Right cardiac atrium (tissue), 5 donors: ENCODE measurements at regions not wholly inside any gene's neighbourhood (a gene's known extent, or its start where the extent isn't known, plus 50 kb on each side); places are given as distances from the start of the nearest gene placed in this dataset.
A peak's percentile ranks its signal among the peaks of the same experiment; 100 is the strongest.

Experiments
- ATAC-seq, 2 donors: fragments of 200-7000 bp; cut with Tn5 transposase; one replicate each; pipeline versions ENCODE4 v1.8.0 to v1.9.1; 2020; ENCODE audit warnings: moderate library complexity in 2 of 2, mild to moderate bottlenecking in 1 of 2
- DNase-seq, 3 donors: peaks; one replicate each; pipeline ENCODE4 v3.0.0-alpha.2; 2020
- H3K27ac ChIP-seq: one replicate; pipeline ENCODE4 v1.5.1; 2013; ENCODE audit warnings: mild to moderate bottlenecking, low read length, control low read depth, moderate library complexity
- H3K27me3 ChIP-seq: one replicate; pipeline ENCODE4 v1.6.1; 2013; ENCODE audit not compliant: control insufficient read depth, insufficient read depth
- H3K4me1 ChIP-seq: one replicate; pipeline ENCODE4 v1.6.1; 2013; ENCODE audit warnings: low read length; ENCODE audit not compliant: control insufficient read depth, insufficient read depth
- H3K4me3 ChIP-seq: one replicate; pipeline ENCODE4 v1.5.1; 2013; ENCODE audit warnings: low read length, control low read depth
- H3K9me3 ChIP-seq: one replicate; pipeline ENCODE4 v1.6.1; 2013; ENCODE audit warnings: low read length; ENCODE audit not compliant: control insufficient read depth
- WGBS: extraction: QIAGEN DNeasy Blood & Tissue Kit; methylation state at CpG from one replicate; pipeline ENCODE4 v1.1.7; 2013; 5-methylcytosine and 5-hydroxymethylcytosine counted together
- intact Hi-C, 4 donors: fragments of 100-400 bp; cut with DNase I; formaldehyde crosslinking; loops; one replicate each; pipeline versions ENCODE4 v1.11.0 to v1.14.0; 2022 to 2023
- donor health status: healthy with polysubstance abuse.
- donor health status: DM: no; HTN: yes; CAD: no.
- donor health status: DM: no; HTN: no; CAD: no.
- donor health status: DM: no; HTN: yes; CAD: no; lungs with severe emphysema.
- donor health status: DM: yes; HTN: yes; CAD: no.

DNA sequence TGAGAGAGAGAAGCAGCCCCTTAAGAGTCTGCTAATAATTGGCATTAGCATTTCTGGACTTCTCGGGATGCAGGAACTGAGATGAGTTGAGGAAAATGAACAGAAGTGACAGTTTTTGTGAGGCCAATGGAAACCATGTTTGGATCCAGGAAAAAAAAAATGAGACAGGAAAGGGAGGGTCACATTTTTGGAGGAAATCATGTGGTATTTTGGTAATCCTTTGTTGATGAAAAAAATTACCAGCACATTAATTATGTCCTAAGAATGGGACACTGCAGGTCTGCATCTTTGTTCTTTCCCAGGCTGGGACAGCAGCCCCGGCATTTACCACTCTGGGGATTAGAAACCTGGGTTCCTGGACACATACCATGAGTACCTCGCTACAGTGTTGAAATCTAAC, 109.9 kb upstream of the ZFHX3 start:
- intact Hi-C loops = no loop called here
- DNase-seq = no peak
- Histone ChIP-seq H3K4me1 (no peaks in the 10 kb centered on the region), H3K27ac (no peak overlapping the region), H3K9me3 (no peaks in the 10 kb centered on the region), H3K4me3 (no peak overlapping the region), H3K27me3 (no peaks in the 10 kb centered on the region)
- 58% methylated on average over 3 of the region's 3 CpGs for WGBS
- ATAC-seq = peak in 1 of 2 donors; percentile 13

DNA sequence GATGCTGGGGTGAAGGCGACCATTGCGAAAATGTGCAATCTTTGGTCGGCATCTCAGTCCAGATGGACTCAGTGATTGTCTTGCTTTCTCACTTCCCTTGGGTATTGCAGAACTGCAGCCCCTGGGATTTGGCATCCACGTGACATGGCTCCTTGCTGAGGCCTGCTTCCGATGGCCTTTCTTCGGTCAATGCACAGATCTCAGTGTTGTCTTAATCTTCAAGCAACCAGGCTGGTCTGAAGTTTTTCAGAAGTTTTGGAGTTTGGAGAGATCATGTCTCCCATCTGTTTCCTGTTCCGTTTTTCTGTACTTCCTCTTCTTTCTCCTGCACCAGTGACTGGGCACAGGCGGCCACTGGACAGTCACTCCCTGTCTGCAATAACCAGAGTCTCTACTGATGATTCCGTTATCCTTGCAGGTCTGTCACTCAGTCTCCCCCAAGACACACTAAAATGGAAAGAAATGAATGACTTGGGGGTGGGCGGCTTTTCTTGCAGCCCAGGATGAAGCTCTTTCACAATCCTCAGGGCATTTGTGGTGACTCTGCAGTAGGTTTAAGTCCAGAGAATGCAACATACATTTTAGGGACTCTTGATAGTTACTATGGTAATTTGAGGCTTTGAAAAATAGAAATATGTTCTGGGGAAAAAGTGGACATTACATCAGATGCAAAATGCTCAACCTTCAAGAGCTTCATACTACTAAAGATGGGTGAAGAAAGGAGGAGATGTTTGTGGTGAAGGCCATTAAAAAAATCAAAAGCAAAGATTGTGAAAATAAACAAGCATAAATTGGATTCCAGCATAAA, 106.3 kb upstream of the ZFHX3 start:
- WGBS = 61% methylated on average over 10 of the region's 10 CpGs
- peak; percentile 75 to 78 for ATAC-seq
- intact Hi-C loops = no loop called here
- Histone ChIP-seq H3K4me3 (no peak overlapping the region), H3K27me3 (no peaks in the 10 kb centered on the region), H3K27ac (no peak overlapping the region), H3K4me1 (no peaks in the 10 kb centered on the region), H3K9me3 (no peaks in the 10 kb centered on the region)
- DNase-seq = peak; percentile 42 to 74 (median 72)

DNA sequence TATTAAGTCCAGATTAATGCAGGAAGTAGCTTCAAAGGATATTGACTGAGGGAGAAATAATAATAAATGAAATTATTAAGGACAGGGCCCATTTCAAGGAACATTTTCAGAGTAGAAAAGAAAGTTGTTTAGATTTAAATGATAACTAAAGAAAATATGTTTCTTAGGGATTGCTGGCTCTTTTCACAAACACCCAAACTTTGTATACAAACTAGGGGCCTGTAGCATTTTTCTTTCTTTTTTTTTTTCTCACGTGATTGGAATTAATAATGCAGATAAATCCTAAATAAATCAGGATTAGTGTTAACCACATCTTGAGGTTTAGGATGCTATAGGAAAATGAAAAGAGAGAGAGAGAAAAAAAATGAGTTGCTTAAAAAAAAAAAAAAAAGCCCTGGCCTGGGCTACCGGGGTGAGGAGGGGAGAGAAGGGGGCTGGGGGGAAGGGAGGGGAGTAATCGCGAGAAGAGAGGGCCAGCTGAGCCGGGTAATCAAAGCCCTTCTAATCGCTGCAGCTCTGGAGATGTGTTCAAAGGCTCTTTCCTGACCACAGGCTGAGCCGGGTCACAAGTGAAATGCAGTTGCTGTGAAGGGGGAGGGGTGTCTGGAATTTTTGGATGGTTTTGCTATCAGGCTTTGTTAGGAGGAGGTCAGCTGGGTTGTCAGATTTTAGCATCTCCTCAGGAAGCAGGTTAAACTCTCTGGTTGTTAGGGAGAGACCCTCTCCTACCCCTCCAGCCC, 104.6 kb upstream of the ZFHX3 start:
- H3K27ac ChIP-seq = no peak overlapping the region
- intact Hi-C loops = no loop called here
- H3K4me1 ChIP-seq = no peaks in the 10 kb centered on the region
- 31% methylated on average over 7 of the region's 7 CpGs for WGBS
- H3K27me3 ChIP-seq = no peaks in the 10 kb centered on the region
- peak in 1 of 2 donors; percentile 29 for ATAC-seq
- no peaks in the 10 kb centered on the region for H3K9me3 ChIP-seq
- no peak for DNase-seq
- no peak overlapping the region for H3K4me3 ChIP-seq

- intact Hi-C loops = no loop called here
- WGBS = 57% methylated on average over 6 of the region's 6 CpGs
- H3K4me1 ChIP-seq = no peaks in the 10 kb centered on the region
- no peak overlapping the region for H3K4me3 ChIP-seq
- no peaks in the 10 kb centered on the region for H3K27me3 ChIP-seq
- H3K27ac ChIP-seq = no peak overlapping the region
- no peak for DNase-seq
- no peak for ATAC-seq
- no peaks in the 10 kb centered on the region for H3K9me3 ChIP-seq
These were observed 104.0 kb upstream of the ZFHX3 start for GRCh38 chr16:73151941-73152340.

DNA sequence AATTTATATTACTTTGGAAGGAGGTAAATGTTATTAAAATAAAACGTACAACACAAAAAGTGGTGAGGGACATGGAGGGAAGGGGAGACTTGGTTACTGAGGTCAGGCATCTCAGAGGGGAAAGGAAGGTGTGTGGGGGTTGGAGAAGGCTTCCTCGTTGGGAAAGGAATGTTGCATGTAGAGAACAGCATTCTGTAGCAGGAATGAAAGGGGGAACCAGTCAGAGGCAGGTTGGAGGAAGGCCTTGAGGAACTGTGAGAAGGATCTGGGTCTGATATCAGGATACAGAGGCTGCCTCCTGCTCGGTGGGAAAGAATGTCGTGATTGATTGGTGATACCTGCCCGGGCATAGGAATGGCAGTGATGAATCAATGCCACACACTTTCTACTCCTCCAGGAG, 103.3 kb upstream of the ZFHX3 start:
- Histone ChIP-seq H3K27me3 (no peaks in the 10 kb centered on the region), H3K4me1 (no peaks in the 10 kb centered on the region), H3K27ac (no peak overlapping the region), H3K4me3 (no peak overlapping the region), H3K9me3 (no peaks in the 10 kb centered on the region)
- intact Hi-C loops = no loop called here
- ATAC-seq (no peak), DNase-seq (no peak)
- WGBS = 40% methylated on average over 5 of the region's 5 CpGs

DNA sequence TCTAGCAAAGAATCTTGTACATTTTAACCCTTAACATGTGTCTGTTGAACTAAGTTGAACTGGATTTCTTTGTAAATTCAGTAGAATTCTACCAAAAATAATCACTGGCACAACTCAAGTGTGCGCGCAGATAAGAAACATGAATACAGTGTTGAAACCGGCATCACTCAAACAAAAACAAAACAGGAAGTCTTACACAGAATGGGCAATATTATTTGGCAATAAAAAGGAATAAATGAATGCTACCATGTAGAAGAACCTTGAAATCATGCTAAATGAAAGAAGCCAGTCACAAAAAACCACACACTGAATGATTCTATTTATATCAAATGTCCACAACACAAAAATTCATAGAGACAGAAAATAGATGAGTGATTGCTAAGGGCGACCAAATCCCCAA, 102.9 kb upstream of the ZFHX3 start:
- intact Hi-C loops = no loop called here
- Histone ChIP-seq H3K9me3 (no peaks in the 10 kb centered on the region), H3K4me1 (no peaks in the 10 kb centered on the region), H3K4me3 (no peak overlapping the region), H3K27ac (no peak overlapping the region), H3K27me3 (no peaks in the 10 kb centered on the region)
- ATAC-seq = no peak
- no peak for DNase-seq
- 67% methylated on average over 4 of the region's 4 CpGs for WGBS

- Histone ChIP-seq H3K4me3 (no peak overlapping the region), H3K4me1 (no peaks in the 10 kb centered on the region), H3K9me3 (no peaks in the 10 kb centered on the region), H3K27me3 (no peaks in the 10 kb centered on the region), H3K27ac (no peak overlapping the region)
- ATAC-seq (peak in 1 of 2 donors; percentile 37), DNase-seq (no peak)
- intact Hi-C loops = no loop called here
- WGBS = 43% methylated on average over 7 of the region's 7 CpGs
These were observed 101.4 kb upstream of the ZFHX3 start for GRCh38 chr16:73149334-73149733.

DNA sequence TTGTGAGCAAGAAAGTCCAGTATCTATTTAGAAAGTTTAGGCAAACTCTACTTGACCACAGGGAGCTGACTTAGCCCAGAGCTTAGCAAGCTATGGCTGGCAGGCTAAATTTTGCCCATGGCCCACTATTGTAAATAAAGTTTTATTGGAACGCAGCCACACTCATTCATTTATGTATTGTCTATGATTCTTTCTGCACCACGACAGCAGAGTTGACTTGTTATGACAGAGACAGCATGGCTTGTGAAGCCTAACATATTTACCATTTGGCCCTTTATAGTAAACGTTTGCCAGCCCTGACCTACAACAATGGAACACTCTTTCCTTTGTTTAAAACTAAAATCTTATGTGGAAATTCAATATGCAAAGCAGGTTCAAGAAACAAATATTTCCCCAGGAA, 100.0 kb upstream of the ZFHX3 start:
- ATAC-seq (no peak), DNase-seq (no peak)
- intact Hi-C loops = no loop called here
- H3K4me3 ChIP-seq = no peak overlapping the region
- 74% methylated on average over 3 of the region's 3 CpGs for WGBS
- H3K27ac ChIP-seq = no peak overlapping the region
- H3K9me3 ChIP-seq = no peaks in the 10 kb centered on the region
- no peaks in the 10 kb centered on the region for H3K27me3 ChIP-seq
- peaks cover 2% of the 10 kb centered on the region for H3K4me1 ChIP-seq

GRCh38 chr16:73145166-73145880, 97.4 kb upstream of the ZFHX3 start:
- Histone ChIP-seq H3K9me3 (no peaks in the 10 kb centered on the region), H3K27ac (no peak overlapping the region), H3K4me1 (peaks cover 2% of the 10 kb centered on the region), H3K4me3 (no peak overlapping the region), H3K27me3 (no peaks in the 10 kb centered on the region)
- ATAC-seq (no peak), DNase-seq (no peak)
- WGBS = 88% methylated on average over 10 of the region's 10 CpGs
- intact Hi-C loops = no loop called here

DNA sequence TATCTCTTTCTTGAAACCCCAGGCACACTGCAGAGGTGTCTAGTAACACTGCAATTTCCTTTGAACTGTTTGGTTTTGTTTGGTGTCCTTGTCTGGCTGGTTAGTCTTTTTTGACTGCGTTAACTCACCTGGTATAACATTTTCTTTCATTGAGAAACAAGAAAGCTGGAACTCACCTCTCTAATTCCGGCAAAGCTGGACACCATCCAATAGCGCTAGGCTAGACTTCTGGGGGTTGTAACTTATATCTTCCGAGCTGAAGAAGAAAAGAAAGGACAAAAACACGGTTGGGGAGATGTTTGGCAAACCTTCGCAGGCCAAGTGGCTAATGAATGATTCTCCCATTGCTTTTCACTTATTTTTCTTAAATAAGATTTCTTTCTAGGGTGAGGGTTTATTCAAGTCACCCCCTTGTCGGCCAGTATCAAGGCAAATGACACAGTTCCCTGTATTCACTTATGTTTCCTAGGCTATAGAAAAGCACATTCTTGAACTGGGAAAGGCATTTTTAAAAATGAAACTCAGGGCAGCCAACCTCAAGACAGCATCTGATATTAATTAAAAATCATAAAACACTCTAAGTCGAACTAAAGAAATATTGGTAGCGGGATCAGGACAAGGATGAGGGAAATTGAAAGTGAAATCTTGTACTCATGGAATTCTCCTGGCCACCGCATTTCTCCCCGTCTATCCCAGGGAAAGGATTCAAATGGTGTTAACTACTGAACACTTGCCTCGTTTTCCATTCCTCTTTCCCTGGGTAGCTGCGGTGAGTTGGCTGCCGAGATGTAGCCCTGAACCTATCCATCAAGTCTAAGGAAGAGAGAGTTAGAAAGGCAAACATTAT, 95.9 kb upstream of the ZFHX3 start:
- Histone ChIP-seq H3K27ac (peak overlapping the region; percentile 59), H3K4me1 (peaks cover 2% of the 10 kb centered on the region), H3K4me3 (peak overlapping the region; percentile 79), H3K9me3 (no peaks in the 10 kb centered on the region), H3K27me3 (no peaks in the 10 kb centered on the region)
- DNase-seq (no peak), ATAC-seq (peak; percentile 50 to 57)
- intact Hi-C loops = no loop called here
- WGBS = 36% methylated on average over 14 of the region's 14 CpGs
